Stromal cell of bone marrow (primary cell): ENCODE measurements at regions not wholly inside any gene's neighbourhood (a gene's known extent, or its start where the extent isn't known, plus 50 kb on each side); places are given as distances from the start of the nearest gene placed in this dataset.
"Not testable (repeated sequence)": the region's sequence is repeated elsewhere in the genome, so short reads cannot be mapped to it uniquely, and the experiment has no call there.

Experiments used
- DNase-seq: peaks from one replicate; pipeline ENCODE4 v3.0.0-alpha.2; 2012; ENCODE audit warnings: low read depth

DNA sequence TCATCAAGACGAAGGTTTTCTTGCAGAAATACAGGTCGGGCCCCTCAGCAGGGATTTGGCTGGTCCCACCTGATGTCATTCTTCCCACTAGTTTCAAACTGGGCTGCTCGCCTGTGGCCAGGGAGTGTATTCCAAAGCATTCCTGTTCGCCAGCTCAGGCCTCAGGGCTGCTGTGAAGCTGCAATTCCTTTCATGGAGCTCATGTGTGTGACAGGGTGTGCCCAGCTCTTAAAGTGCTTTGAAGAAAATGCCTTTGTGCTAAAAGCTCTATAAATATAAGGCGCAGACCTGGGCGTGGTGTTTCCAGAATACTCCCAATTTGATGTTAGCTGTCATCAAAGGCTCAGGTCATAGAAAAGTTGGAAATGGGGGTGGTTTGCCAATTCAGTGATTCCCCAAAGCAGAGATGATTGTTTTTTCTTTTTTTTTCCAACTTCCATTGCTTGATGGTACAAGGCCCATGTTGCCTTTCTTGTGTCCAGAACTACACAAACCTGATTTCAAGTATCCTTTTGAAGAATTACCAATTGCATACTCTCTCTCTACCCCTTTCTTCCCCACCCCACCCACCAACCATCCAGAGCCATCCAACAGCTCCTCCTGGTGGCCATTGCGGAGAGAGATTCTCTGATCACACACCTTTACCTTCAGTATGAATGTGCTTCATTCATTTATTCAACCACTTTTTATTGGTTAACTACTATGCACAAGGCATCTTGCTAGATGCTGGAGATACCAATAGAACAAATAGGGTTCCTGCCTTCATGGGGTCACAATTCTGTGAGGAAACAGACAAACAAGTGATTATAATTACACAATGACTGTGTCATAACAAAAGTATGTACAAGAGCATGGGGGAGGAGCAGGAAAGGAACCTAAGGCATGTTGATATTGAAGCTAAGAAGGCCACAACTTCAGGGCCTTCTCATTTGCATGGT, 297.3 kb upstream of the LYZL1 start:
- DNase-seq: peak; percentile 64

DNA sequence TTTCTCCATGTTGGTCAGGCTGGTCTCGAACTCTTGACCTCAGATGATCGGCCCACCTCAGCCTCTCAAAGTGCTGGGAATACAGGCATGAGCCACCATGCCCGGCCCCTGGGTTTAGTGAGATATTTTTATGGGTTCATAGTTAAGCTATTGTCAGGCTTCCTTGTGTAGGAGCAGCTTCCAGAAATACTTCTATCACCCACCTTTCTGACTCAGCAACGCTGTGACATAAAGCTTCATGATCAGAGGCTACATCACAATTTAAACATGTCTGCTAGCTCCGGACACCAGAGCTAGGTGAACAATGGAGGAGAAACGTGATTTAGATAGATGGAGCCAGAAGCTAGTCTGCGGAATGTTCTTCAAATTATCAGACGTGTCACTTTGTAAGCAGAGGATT, 295.8 kb upstream of the LYZL1 start:
- no peak for DNase-seq

DNA sequence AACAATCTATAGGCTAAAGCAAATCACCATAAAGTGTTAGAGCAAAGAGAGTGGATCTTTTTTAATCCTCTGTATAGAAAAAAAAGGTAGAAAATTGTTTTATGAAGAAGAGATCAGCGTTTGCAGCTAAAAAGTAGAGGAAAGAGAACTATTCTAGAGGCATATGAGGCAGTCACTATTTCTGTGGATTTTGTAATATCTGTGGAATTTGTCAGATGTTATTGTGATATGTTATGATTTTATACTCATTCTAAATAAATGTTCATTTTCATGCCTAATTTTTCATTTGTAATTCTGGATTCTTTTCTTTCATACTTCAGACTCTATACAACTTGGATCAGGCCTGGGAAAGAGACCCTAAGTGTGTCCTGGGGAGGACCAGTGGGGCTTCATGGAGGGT, 295.0 kb upstream of the LYZL1 start:
- no peak for DNase-seq

DNA sequence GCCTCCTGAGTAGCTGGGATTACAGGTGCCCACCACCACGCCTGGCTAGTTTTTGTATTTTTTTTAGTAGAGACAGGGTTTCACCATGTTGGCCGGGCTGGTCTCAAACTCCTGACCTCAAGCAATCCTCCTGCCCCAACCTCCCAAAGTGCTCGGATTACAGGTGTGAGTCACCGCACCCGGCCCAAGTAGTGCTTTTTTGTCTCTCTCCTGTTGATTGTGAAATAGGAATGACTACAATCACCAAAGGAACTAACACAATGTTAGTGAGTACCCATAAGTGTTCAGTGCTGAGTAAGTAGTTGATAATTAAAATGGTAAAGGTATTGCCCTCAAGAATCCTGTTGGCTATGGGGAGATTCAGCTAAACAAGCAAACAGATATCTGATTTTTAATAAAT, 294.1 kb upstream of the LYZL1 start:
- DNase-seq: not testable (repeated sequence)

DNA sequence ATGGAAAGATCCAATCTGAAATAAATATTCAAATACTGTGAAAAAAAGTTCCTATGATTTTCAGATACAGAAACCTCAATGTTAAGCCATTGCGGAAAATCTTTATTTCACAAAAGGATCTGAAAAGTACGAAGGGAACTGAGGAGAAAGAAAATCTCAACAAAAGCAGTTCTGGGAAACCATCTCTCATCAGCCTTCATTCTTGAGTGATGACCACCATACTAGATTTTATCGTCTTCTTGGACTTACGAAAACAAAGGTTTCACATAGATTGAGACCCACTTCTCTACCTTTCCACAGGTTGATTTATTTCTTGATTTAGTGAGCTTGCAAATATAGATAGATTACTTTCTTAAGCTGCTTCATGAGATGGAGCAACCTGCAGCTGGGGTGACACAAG, 293.4 kb upstream of the LYZL1 start:
- DNase-seq: no peak

DNA sequence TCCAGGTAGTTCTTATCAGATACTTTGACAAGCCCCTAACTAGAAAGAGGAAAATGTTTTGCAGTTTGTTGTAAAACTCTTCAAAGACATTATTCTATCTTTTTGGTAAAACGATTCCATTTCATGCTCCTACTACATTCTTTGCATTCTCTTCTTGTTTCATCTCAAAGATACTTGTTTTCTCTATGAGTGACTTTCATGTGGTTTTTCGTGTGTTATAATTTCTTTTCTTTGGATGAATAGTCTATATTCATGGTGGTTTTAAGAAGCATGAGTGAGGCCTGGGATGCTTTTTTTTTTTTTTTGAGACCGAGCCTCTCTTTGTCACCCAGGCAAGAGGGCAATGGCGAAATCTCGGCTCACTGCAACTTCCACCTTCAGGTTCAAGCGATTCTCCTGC, 292.5 kb upstream of the LYZL1 start:
- DNase-seq: no peak

DNA sequence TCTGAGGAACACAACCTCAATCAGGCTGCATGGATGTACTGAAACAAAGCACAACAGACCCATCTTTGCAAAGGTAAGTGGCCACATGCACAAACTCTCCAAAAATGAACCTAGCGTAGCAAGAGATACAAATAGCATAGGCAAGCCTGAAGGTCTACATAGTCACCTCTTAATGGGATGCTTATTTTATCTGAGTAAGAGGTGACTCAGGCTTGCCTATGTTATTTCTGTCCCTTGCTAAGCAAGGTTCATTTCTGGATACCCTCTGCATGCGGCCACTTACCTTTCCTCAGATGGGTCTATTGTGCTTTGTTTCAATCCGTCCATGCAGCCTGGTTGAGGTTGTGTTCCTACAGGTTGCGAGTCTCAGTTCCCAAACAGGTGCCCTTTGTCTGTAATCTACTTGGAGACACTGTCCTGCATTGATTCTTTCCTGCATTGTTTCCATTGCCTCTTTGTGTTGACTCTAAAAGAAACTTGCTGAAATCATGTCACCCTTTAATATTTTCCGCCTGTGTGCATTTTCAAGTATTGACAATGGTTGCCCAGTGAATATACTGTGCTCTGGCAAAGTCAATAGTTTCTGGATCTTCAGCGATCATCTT, 291.8 kb upstream of the LYZL1 start:
- DNase-seq: no peak

DNA sequence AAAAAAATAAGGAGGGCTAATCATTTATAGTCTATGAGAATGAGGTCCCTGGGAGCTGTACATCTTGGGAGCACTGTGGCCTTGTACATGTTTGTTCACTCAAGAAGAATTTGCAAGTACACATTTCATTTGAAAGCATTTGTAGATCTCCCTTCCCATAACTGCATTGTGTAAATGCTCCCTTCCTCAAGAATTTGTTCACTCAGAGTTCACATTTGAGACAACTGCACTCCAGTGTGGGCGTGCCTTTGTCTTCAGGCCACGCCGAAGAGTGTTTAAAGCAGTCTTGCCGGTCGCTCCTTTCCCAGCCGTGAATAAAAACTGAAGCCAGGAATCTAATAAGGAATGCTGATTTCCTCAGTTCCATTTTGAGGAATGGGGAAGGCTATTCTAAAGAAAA, 291.1 kb upstream of the LYZL1 start:
- no peak for DNase-seq

DNA sequence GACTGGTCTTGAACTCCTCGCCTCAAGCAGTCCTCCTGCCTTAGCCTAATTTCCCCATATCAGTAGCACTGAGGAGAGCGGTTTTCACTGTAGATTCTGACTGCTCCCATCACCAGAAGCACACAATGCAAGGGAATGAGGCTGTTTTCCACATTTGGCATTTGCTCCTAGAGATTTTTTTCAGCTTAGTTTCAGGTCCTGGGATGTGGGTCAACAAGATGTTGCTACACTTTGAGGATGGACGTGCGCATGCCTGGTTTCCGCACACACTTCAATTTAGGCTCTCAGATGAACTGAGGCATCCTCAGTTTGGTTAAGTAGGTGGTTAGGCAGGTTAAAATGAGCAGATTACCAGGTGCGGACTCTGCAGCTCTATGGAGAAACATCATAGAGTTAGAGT, 287.1 kb upstream of the LYZL1 start:
- no peak for DNase-seq

DNA sequence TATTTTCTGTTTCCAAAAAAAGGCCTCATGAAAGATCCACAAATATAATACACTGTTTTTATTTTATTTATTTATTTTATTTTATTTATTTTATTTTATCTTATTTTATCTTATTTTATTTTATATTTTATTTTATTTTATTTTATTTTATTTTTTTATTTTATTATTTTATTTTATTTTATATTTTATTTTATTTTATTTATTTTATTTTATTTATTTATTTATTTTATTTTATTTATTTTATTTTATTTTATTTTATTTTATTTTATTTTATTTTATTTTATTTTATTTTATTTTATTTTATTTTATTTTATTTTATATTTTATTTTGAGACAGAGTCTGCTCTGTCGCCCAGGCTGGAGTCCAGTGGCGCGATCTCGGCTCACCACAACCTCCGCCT, 285.9 kb upstream of the LYZL1 start:
- DNase-seq: not testable (repeated sequence)

DNA sequence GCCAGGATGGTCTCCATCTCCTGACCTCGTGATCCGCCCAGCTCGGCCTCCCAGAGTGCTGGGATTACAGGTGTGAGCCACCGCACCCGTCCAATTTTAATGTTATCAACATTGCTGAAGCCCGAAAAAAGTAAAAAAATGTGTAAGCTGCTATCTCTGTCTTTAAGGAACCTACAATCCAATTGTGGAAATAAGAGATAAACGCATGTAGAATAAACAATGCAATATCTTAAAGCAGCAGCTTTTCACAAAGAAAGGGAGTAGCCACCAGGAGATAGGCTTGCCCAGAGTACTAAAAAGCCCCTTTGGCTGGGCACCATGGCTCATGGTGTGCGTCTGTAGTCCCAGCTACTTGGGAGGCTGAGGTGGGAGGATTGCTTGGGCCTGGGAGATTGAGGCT, 282.9 kb upstream of the LYZL1 start:
- DNase-seq: no peak

DNA sequence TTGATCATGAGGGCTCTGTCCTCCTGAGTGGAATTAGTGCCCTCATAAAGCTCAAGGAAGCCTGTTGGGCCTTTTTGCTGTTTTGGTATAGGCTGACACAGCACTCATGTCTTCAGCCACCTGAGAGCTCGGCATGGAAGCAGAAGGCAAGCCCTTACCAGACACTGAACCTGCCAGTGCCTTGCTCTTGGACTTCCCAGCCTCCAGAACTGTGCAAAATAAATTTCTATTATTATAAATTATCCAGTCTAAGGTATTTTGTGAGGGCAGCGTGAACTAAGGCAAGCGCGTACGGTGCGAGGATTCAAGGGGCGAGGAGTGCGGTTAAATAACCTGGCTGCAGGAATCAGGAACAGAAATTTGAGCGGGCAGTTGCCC, 281.5 kb upstream of the LYZL1 start:
- no peak for DNase-seq

DNA sequence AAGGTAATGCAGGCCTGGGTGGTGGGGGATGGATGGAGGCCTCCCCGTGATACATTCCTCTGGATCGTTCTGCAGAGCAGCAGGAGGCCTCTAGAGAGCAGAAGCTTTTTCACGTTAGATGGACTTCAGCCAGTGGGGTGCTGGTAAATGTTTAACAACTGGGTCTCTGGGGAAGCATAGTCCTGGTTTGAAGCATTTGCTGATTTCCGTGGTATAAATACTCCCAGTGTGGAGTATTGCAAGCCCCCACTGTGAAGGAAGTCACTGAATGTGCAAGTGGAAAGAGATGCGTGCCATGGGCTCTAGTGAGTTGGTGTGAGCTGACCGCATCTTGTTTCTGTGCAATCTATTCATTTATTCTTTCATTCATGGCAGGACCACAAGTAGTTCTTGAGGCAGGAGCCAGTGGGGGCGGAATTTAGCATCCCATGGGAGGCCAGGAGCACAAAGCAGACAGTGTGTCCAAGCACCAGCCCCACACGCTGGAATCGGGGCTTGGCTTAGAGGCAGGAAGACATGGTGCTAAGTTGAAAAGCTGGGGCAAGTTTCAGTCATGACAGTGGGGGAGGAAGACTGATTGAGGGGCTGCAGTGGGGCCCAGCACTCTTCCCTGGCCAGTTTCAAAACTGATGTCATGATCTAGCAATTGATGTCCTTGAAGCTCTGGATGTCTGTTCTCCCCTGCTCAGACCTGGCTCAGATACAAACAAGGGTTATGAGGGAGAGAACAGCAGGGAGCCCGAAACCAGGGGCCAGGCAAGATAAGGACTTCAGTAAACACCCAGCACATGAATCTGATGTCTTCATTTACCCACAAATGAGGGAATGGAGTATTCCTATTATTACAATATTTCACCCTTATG, 280.9 kb upstream of the LYZL1 start:
- no peak for DNase-seq

DNA sequence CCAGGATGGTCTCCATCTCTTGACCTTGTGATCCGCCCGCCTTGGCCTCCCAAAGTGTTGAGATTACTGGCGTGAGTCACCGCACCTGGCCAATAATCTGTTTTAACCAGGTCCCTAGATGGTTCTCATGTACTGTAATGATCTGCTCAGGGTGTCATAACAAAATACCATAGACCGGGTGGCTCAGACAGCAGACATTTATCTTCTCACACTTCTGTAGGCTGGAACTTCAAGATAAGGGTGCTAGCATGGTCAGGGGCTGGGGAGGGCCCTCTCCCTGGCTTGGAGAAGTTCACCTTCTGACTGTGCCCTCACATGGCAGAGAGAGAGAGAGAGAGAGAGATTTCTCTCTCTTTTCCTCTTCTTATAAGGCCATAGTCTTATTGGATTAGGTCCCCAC, 279.4 kb upstream of the LYZL1 start:
- DNase-seq: no peak

DNA sequence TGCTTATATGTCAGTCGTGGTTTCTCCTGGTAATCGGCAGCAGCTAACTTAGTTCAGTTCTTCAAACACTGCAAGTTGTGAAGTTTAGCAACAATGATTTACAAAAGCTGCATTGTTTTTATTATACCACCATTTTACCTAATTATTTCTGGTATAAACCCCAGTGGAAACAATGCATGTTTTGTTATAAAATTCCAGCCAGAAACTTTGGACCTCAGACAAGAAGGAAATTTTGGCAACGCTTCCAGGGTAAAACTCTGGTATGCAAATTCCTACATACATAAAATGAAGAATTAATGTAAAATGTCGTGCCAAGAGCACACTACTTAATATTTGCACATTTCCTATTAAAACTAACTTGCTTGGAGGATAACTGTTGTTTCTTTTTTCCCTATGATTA, 277.4 kb upstream of the LYZL1 start:
- DNase-seq: no peak

DNA sequence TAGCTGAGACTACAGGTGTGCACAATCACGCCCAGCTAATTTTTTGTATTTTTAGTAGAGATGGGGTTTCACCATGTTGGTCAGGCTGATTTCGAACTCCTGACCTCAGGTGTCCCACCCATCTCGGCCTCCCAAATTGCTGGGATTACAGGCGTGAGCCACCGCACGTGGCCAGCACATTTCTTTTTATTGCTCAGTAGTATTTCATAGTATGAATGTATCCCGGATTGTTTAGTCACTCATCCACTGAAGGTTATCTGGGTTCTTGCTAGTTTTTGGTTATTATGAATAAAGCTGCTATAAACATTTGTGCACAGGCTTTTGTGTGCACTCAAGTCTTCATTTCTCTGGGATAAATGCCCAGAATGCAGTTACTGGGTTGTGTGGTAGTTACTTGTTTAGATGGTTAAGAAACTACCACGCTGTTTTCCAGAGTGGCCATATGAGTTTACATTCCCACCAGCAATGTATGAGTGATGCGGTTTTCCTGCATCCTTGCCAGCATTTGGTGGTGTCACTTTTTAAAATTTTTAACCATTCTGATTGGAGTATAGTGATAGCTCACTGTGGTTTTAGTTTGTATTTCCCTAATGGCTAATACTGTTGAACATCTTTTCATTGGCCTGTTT, 275.8 kb upstream of the LYZL1 start:
- no peak for DNase-seq

DNA sequence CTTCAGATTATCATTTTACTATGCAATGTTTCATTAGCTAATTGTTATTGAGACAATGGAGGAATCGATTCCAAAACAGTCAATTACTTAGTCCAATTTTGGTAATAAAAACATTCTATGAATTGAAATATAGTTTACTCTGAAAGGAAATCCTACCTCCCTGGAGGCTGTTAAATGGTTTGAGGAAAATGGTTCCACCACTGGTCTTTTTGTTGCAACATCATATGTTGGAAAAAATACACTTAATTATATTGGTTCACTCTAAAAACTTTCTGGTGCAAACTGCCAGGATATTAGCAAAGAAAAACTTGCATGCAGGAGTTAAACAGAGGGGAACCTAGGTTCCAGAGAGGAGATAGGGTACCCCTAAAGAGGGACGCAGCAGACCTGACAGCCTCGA, 267.3 kb upstream of the LYZL1 start:
- no peak for DNase-seq

DNA sequence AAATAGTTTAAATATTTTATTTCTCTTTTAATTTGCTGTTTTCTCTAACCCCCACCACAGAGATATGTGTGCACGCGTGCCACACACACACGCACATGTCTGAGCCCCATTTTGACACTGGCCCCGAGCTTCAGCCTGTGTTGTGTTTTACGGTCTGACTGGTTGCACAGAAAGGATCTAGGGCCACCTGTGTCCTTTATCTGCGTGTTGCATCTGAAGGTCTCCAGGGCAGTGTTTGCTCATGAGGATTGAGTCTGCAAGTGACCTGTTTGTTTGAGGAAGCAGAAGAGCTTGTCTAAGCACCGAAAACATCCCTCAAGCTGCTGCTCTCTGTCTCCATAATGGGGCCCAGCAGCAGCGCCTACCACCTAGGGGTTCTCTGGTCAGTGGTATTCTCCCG, 266.4 kb upstream of the LYZL1 start:
- DNase-seq: no peak

DNA sequence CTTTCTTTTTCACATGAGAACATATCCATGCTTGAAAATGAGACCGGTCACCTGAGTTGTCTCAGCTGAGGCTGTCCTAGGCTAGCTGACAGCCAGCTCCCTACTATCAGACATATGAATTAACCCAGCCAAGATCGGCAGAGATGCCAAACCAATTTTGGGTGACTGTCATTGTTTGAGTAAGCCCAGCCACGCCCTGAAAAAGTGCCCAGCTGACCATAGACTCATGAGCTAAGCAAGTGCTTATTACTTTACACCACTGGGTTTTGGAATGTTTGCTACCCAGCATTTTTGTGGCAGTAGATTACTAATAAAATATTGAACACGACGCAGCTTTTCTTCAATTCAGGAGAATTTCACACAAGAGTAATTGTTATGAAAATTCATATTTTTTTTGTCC, 265.2 kb upstream of the LYZL1 start:
- DNase-seq: peak; percentile 15

DNA sequence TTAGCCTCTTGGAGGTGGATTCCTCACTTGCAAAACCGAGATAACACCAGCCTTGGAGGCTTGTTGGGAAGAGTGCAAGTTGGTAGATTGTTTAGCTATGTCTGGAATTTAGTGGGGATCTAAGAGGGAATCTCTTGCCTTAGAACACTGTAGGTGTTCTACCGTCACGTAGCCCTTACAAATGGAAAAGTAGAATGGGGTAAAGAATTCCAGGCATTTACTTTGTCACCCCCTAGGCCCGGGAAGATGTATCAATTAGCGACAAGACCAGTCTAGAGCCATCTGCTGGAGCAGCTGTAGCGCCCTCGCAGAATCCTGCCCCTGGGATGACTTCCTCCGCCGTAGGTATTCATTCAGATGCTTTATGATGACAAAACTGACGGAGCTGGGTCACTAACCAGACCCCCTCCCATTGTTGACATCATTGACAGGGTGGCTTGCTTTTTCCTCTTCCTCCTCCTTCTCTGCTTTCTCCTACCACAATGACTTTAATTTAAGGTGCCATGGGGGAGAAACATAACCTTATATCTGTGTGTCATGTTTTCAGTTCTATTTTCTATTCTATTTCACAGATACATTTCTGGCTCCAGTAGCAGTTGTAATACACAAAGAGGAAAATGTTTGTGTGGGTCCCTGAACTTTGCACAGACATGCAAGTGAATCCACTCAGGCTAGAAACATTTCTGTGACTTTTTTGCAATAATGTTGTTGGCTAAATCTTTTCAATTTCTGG, 262.6 kb upstream of the LYZL1 start:
- no peak for DNase-seq

DNA sequence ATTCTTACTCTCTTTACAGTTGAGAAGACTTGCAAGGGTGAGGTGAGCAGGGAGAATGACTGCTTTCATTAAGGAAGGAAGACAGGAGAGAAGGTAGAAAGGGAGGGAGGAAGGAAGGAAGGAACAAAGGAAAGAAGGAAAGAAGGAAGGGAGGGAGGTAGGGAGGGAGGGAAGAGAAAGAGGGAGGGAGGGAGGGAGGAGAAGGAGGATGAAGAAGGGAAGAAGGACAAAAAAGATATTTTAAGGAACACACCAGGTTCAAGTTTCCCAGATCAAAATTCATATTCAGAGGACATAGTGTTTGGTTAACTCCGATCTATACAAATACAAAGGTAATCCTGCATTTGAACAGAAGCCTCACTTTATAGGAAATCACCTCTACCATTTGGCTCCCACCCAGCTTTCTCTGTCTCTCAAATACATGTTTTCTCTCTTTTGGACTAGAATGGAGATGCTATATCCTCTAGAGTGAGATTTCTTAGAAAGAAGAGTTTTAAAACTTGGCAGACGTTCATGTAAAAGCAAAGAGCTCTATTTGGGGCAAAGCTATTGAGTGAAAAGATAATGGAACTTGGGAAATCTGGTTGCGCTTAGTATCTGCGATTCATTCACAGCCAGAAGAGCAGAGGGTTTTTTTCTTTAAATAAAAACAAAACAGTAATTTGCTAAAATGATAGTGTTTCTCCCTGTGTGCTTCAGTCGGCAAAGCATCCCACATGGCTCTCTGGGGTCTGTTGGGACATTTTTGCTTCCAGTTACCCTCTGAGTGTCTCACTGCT, 261.9 kb upstream of the LYZL1 start:
- no peak for DNase-seq
